ENCODE measurements at regions not wholly inside any gene's neighbourhood (a gene's known extent, or its start where the extent isn't known, plus 50 kb on each side); places are given as distances from the start of the nearest gene placed in this dataset.
A peak's percentile ranks its signal among the peaks of the same experiment; 100 is the strongest.

- Histone ChIP-seq H3K9me3 (no peaks in the 10 kb centered on the region), H3K27me3 (no peaks in the 10 kb centered on the region), H3K27ac (no peak overlapping the region), H3K36me3 (no peaks in the 10 kb centered on the region), H3K4me1 (peaks cover 0 to 3% of the 10 kb centered on the region in 2 donors), H3K4me3 (replicated peaks in 1 of 3) (no peak overlapping the region)
- DNase-seq = no peak
- whole genome bisulfite sequencing, 2 donors = 86 to 94% methylated on average over 4 of the region's 4 CpGs
- TF ChIP-seq POLR2A (IDR thresholded peaks at IDR 0.05) (no peak), CTCF (IDR thresholded peaks at IDR 0.05) (no peak)
- intact Hi-C loops (cut with DNase I) = no loop called here
Observed at GRCh38 chr5:124549891-124550436, 196.5 kb downstream of the ZNF608 start.

GRCh38 chr5:124546643-124547042 is 199.8 kb downstream of the ZNF608 start:
- intact Hi-C loops (cut with DNase I) = no loop called here
- Histone ChIP-seq H3K36me3 (no peaks in the 10 kb centered on the region), H3K27ac (no peak overlapping the region), H3K4me1 (no peaks in the 10 kb centered on the region), H3K27me3 (no peaks in the 10 kb centered on the region), H3K9me3 (no peaks in the 10 kb centered on the region), H3K4me3 (replicated peaks in 1 of 3) (no peak overlapping the region)
- DNase-seq = peak in 1 of 2 donors; percentile 11
- WGBS, 2 donors = 30 to 32% methylated on average over 2 of the region's 2 CpGs
- no peak for TF ChIP-seq POLR2A (IDR thresholded peaks at IDR 0.05)
- TF ChIP-seq CTCF (IDR thresholded peaks at IDR 0.05) = no peak

- Histone ChIP-seq H3K4me1 (no peaks in the 10 kb centered on the region), H3K4me3 (replicated peaks in 1 of 3) (no peak overlapping the region), H3K9me3 (no peaks in the 10 kb centered on the region), H3K27ac (no peak overlapping the region), H3K27me3 (no peaks in the 10 kb centered on the region), H3K36me3 (no peaks in the 10 kb centered on the region)
- intact Hi-C loops (cut with DNase I) = no loop called here
- WGBS, 2 donors = 80 to 81% methylated on average over 2 of the region's 2 CpGs
- no peak for DNase-seq
- no peak for TF ChIP-seq POLR2A (IDR thresholded peaks at IDR 0.05)
- TF ChIP-seq CTCF (IDR thresholded peaks at IDR 0.05) = no peak
Observed at GRCh38 chr5:124544366-124545055, 201.9 kb downstream of the ZNF608 start.

GRCh38 chr5:124538931-124539330 is 207.5 kb downstream of the ZNF608 start:
- no peaks in the 10 kb centered on the region for H3K27me3 ChIP-seq
- H3K36me3 ChIP-seq = no peaks in the 10 kb centered on the region
- no peaks in the 10 kb centered on the region for H3K4me1 ChIP-seq
- intact Hi-C loops (cut with DNase I) = no loop called here
- H3K9me3 ChIP-seq = no peaks in the 10 kb centered on the region
- no peak for DNase-seq
- no peak overlapping the region for H3K27ac ChIP-seq
- 78 to 84% methylated on average over 1 of the region's 1 CpG for WGBS, 2 donors
- TF ChIP-seq POLR2A (IDR thresholded peaks at IDR 0.05) (no peak), CTCF (IDR thresholded peaks at IDR 0.05) (no peak)
- H3K4me3 ChIP-seq (replicated peaks in 1 of 3) = no peak overlapping the region

- Histone ChIP-seq H3K27ac (no peak overlapping the region), H3K4me1 (no peaks in the 10 kb centered on the region), H3K4me3 (replicated peaks in 1 of 3) (no peak overlapping the region), H3K9me3 (no peaks in the 10 kb centered on the region), H3K36me3 (no peaks in the 10 kb centered on the region), H3K27me3 (no peaks in the 10 kb centered on the region)
- 67 to 81% methylated on average over 3 of the region's 3 CpGs for WGBS, 2 donors
- TF ChIP-seq POLR2A (IDR thresholded peaks at IDR 0.05) = no peak
- no peak for TF ChIP-seq CTCF (IDR thresholded peaks at IDR 0.05)
- DNase-seq = no peak
- intact Hi-C loops (cut with DNase I) = no loop called here
Observed at GRCh38 chr5:124538191-124538590, 208.2 kb downstream of the ZNF608 start.

All from thyroid gland (tissue), 4 donors.